H1 (cell line): ENCODE measurements at regions not wholly inside any gene's neighbourhood (a gene's known extent, or its start where the extent isn't known, plus 50 kb on each side); places are given as distances from the start of the nearest gene placed in this dataset.

Source experiments
- CTCF ChIA-PET: fragments of 300-600 bp; sonication (Branson Sonifier 250); formaldehyde crosslinking; loops from one replicate; lab custom pipeline; 2021; ENCODE audit not compliant: partially characterized antibody; lab: Charles Lee
- POLR2A ChIA-PET: fragments of 300-600 bp; sonication (Branson Sonifier 250); formaldehyde crosslinking; loops from one replicate; lab custom pipeline; 2021; ENCODE audit warnings: inconsistent platforms; ENCODE audit not compliant: partially characterized antibody; lab: Charles Lee
- DNase-seq, 2 experiments: peaks; one replicate each; pipeline versions ENCODE4 v3.0.0 to v3.0.0-alpha.2; 2010 to 2022; ENCODE audit warnings: low spot score in 2 of 2, low read depth in 1 of 2, mixed read lengths in 1 of 2
- FAIRE-seq: peaks from 2 replicates; lab custom pipeline; 2011; peaks lifted over from hg19 to GRCh38; lab: Jason Lieb, UNC
- H2AFZ ChIP-seq: 2 replicates; pipeline ENCODE4 v1.8.1; 2012; ENCODE audit warnings: low read length, inconsistent platforms
- H2AK5ac ChIP-seq: 2 replicates; pipeline ENCODE4 v1.6.1; 2013; ENCODE audit warnings: low read depth, low read length
- H2BK120ac ChIP-seq: replicated peaks from 2 replicates; pipeline ENCODE3; 2013; ENCODE audit warnings: low read depth, low read length, inconsistent platforms
- H2BK12ac ChIP-seq: 2 replicates; pipeline ENCODE4 v1.6.1; 2013; ENCODE audit warnings: low read depth, low read length
- H2BK15ac ChIP-seq: 2 replicates; pipeline ENCODE4 v1.6.1; 2013; ENCODE audit warnings: low read length
- H2BK20ac ChIP-seq: 2 replicates; pipeline ENCODE4 v1.6.1; 2013; ENCODE audit warnings: low read length
- H2BK5ac ChIP-seq: 2 replicates; pipeline ENCODE4 v1.6.1; 2013; ENCODE audit warnings: low read depth, low read length
- H3K14ac ChIP-seq: 2 replicates; pipeline ENCODE4 v1.6.1; 2013; ENCODE audit warnings: inconsistent platforms; ENCODE audit not compliant: insufficient read length
- H3K18ac ChIP-seq: 2 replicates; pipeline ENCODE4 v1.6.1; 2013; ENCODE audit warnings: low read length; ENCODE audit errors: extremely low read depth
- H3K23ac ChIP-seq: 2 replicates; pipeline ENCODE4 v1.6.1; 2013; ENCODE audit warnings: inconsistent platforms; ENCODE audit not compliant: insufficient read length
- H3K23me2 ChIP-seq: 2 replicates; pipeline ENCODE4 v1.6.1; 2013; ENCODE audit warnings: low read depth, low read length
- H3K27ac ChIP-seq: 2 replicates; pipeline ENCODE4 v1.6.1; 2011; ENCODE audit warnings: low read depth, low read length, inconsistent platforms
- H3K27me3 ChIP-seq, 4 experiments: replicated peaks in 1 of 4; 1 replicate in 1 of 4; 2 replicates in 3 of 4; pipeline versions ENCODE4 v1.6.1 to v1.8.1; 2011 to 2013; ENCODE audit warnings: low read length in 3 of 4, mild to moderate bottlenecking in 3 of 4, inconsistent platforms in 2 of 4, mixed read lengths in 2 of 4, moderate library complexity in 1 of 4; ENCODE audit not compliant: control insufficient read depth in 3 of 4, insufficient read depth in 3 of 4; ENCODE audit errors: extremely low read depth in 1 of 4
- H3K36me3 ChIP-seq, 4 experiments: 2 replicates each; pipeline versions ENCODE4 v1.6.1 to v1.8.1; 2011 to 2013; ENCODE audit warnings: mild to moderate bottlenecking in 4 of 4, low read length in 3 of 4, moderate library complexity in 2 of 4, control low read depth in 1 of 4, inconsistent platforms in 1 of 4; ENCODE audit not compliant: insufficient read depth in 4 of 4, control insufficient read depth in 2 of 4
- H3K4ac ChIP-seq: replicated peaks from 2 replicates; pipeline ENCODE3; 2013; ENCODE audit warnings: low read length, low read depth, mixed read lengths, inconsistent platforms; ENCODE audit not compliant: insufficient read length
- H3K4me1 ChIP-seq, 4 experiments: replicated peaks in 1 of 4; 1 replicate in 1 of 4; 2 replicates in 3 of 4; pipeline versions ENCODE4 v1.6.1 to v1.8.1; 2011 to 2013; ENCODE audit warnings: low read length in 3 of 4, inconsistent platforms in 2 of 4, mixed read lengths in 1 of 4; ENCODE audit not compliant: insufficient read depth in 4 of 4, control insufficient read depth in 3 of 4
- H3K4me2 ChIP-seq, 2 experiments: 2 replicates each; pipeline versions ENCODE4 v1.6.1 to v1.8.1; 2011 to 2013; ENCODE audit warnings: low read depth in 2 of 2, low read length in 2 of 2, control low read depth in 1 of 2, inconsistent platforms in 1 of 2, mild to moderate bottlenecking in 1 of 2; ENCODE audit not compliant: insufficient read depth in 1 of 2
- H3K4me3 ChIP-seq, 4 experiments: fragments of 200-600, 300-600 bp in 1 of 4; sonication (generic), shearing (Covaris generic), sonication (Bioruptor Twin) in 1 of 4; 2 replicates each; pipeline versions ENCODE4 v1.5.1 to v1.8.1; 2011 to 2016; ENCODE audit warnings: low read length in 4 of 4, low read depth in 3 of 4, control low read depth in 2 of 4, inconsistent platforms in 2 of 4, mild to moderate bottlenecking in 2 of 4, mixed read lengths in 1 of 4, moderate library complexity in 1 of 4; ENCODE audit not compliant: insufficient read depth in 2 of 4; ENCODE audit errors: extremely low read depth in 1 of 4
- H3K56ac ChIP-seq: replicated peaks from 2 replicates; pipeline ENCODE3; 2013; ENCODE audit warnings: low read depth, mild to moderate bottlenecking, mixed read lengths, low read length, inconsistent platforms; ENCODE audit not compliant: insufficient read length
- H3K79me1 ChIP-seq: 2 replicates; pipeline ENCODE4 v1.6.1; 2013; ENCODE audit warnings: low read depth, low read length, control low read depth
- H3K79me2 ChIP-seq, 2 experiments: 2 replicates each; pipeline versions ENCODE4 v1.6.1 to v1.8.1; 2012 to 2013; ENCODE audit warnings: low read length in 2 of 2, mild to moderate bottlenecking in 2 of 2, inconsistent platforms in 1 of 2; ENCODE audit not compliant: insufficient read depth in 2 of 2, control insufficient read depth in 1 of 2
- H3K9ac ChIP-seq, 4 experiments: replicated peaks in 1 of 4; 1 replicate in 1 of 4; 2 replicates in 3 of 4; pipeline versions ENCODE4 v1.6.1 to v1.8.1; 2011 to 2013; ENCODE audit warnings: low read depth in 3 of 4, low read length in 3 of 4, control low read depth in 2 of 4, mild to moderate bottlenecking in 2 of 4, moderate library complexity in 2 of 4, inconsistent platforms in 1 of 4; ENCODE audit errors: extremely low read depth in 1 of 4
- H3K9me3 ChIP-seq, 2 experiments: 2 replicates each; pipeline versions ENCODE4 v1.6.1 to v1.8.1; 2012 to 2013; ENCODE audit warnings: mild to moderate bottlenecking in 2 of 2, moderate library complexity in 2 of 2, control low read depth in 1 of 2, inconsistent platforms in 1 of 2, low read depth in 1 of 2, low read length in 1 of 2, mixed read lengths in 1 of 2; ENCODE audit not compliant: insufficient read depth in 2 of 2
- H4K20me1 ChIP-seq, 2 experiments: replicated peaks in 1 of 2; 2 replicates each; pipeline versions ENCODE3 to v1.8.1; 2011 to 2013; ENCODE audit warnings: inconsistent platforms in 2 of 2, low read length in 2 of 2, mild to moderate bottlenecking in 1 of 2; ENCODE audit not compliant: insufficient read depth in 2 of 2, control insufficient read depth in 1 of 2
- H4K5ac ChIP-seq: 2 replicates; pipeline ENCODE4 v1.6.1; 2013; ENCODE audit warnings: low read length, low read depth, mixed read lengths, inconsistent platforms; ENCODE audit not compliant: insufficient read length
- H4K8ac ChIP-seq: 2 replicates; pipeline ENCODE4 v1.8.0; 2013; ENCODE audit warnings: mild to moderate bottlenecking, moderate library complexity, low read length, inconsistent platforms; ENCODE audit not compliant: insufficient read depth; ENCODE audit errors: extremely low read depth
- H4K91ac ChIP-seq: replicated peaks from 2 replicates; pipeline ENCODE3; 2013; ENCODE audit warnings: low read length, mixed read lengths, inconsistent platforms; ENCODE audit not compliant: insufficient read length
- BACH1 ChIP-seq: IDR thresholded peaks from 2 replicates; pipeline ENCODE4 v1.6.1; 2012; ENCODE audit warnings: low read length, improper control_type of control experiment
- BCL11A ChIP-seq, 2 experiments: IDR thresholded peaks; one replicate each; pipeline ENCODE4 v1.6.1; 2011; ENCODE audit warnings: low read depth in 2 of 2, low read length in 2 of 2, mild to moderate bottlenecking in 2 of 2
- BRCA1 ChIP-seq: IDR thresholded peaks from 2 replicates; pipeline ENCODE4 v1.6.1; 2012; ENCODE audit warnings: low read depth, low read length, improper control_type of control experiment
- CHD2 ChIP-seq: IDR thresholded peaks from 2 replicates; pipeline ENCODE4 v1.6.1; 2012; ENCODE audit warnings: low read length, improper control_type of control experiment
- EGR1 ChIP-seq: IDR thresholded peaks from 2 replicates; pipeline ENCODE4 v1.6.1; 2011; ENCODE audit warnings: low read depth, low read length, borderline replicate concordance
- EP300 ChIP-seq, 2 experiments: IDR thresholded peaks; 1 replicate in 1 of 2; 2 replicates in 1 of 2; pipeline ENCODE4 v1.6.1; 2011 to 2012; ENCODE audit warnings: low read depth in 2 of 2, low read length in 2 of 2, mild to moderate bottlenecking in 2 of 2, borderline replicate concordance in 1 of 2, inconsistent platforms in 1 of 2, moderate library complexity in 1 of 2
- GABPA ChIP-seq: IDR thresholded peaks from 2 replicates; pipeline ENCODE4 v1.6.1; 2011; ENCODE audit warnings: mild to moderate bottlenecking, low read length, moderate library complexity, borderline replicate concordance; ENCODE audit not compliant: insufficient read depth
- MAFK ChIP-seq: IDR thresholded peaks from 2 replicates; pipeline ENCODE4 v1.6.1; 2012; ENCODE audit warnings: low read depth, mild to moderate bottlenecking, improper control_type of control experiment, low read length
- PHF8 ChIP-seq: fragments of 200-600 bp; sonication (generic); conservative IDR thresholded peaks from 2 replicates; pipeline ENCODE4 v1.7.1; 2012; ENCODE audit warnings: low read depth, mild to moderate bottlenecking, inconsistent platforms, low read length, moderate library complexity
- RAD21 ChIP-seq, 2 experiments: IDR thresholded peaks in 1 of 2; conservative IDR thresholded peaks in 1 of 2; 2 replicates each; pipeline ENCODE4 v1.6.1; 2011; ENCODE audit warnings: low read depth in 2 of 2, low read length in 2 of 2, improper control_type of control experiment in 1 of 2, inconsistent platforms in 1 of 2, mild to moderate bottlenecking in 1 of 2, moderate library complexity in 1 of 2
- RBBP5 ChIP-seq: IDR thresholded peaks from 2 replicates; pipeline ENCODE4 v1.7.1; 2012; ENCODE audit warnings: low read depth, mild to moderate bottlenecking, inconsistent platforms, low read length, moderate library complexity, borderline replicate concordance
- SP2 ChIP-seq: IDR thresholded peaks from 2 replicates; pipeline ENCODE4 v1.6.1; 2012; ENCODE audit warnings: mild to moderate bottlenecking, low read length, inconsistent platforms
- WGBS, 2 experiments: shearing (Covaris generic) in 1 of 2; methylation state at CpG; one replicate each; pipeline versions ENCODE4 v1.1.6 to v1.1.7; 2013 to 2015; ENCODE audit warnings: low lambda C conversion rate in 2 of 2, mixed read lengths in 2 of 2, inconsistent platforms in 1 of 2, low coverage in 1 of 2, missing lambda C conversion rate in 1 of 2; ENCODE audit not compliant: insufficient replicate concordance in 2 of 2, insufficient coverage in 1 of 2, insufficient read length in 1 of 2; ENCODE audit errors: extremely low coverage in 1 of 2, missing lambda C conversion rate in 1 of 2; 5-methylcytosine and 5-hydroxymethylcytosine counted together
- TF ChIP-seq, protein P1 (sequence below): IDR thresholded peaks from 2 replicates; pipeline ENCODE4 v1.6.1; 2012; ENCODE audit warnings: inconsistent platforms

GRCh38 chr1:72693899-72694298 lies 411.6 kb upstream of the NEGR1 start:
- no peak overlapping the region for H3K56ac ChIP-seq
- H2BK20ac ChIP-seq = no peak overlapping the region
- H4K20me1 ChIP-seq = no peaks in the 10 kb centered on the region
- H3K9ac ChIP-seq = no peak overlapping the region
- H4K5ac ChIP-seq = no peak overlapping the region
- H2AFZ ChIP-seq = no peak overlapping the region
- no peak overlapping the region for H2BK15ac ChIP-seq
- no peak overlapping the region for H2BK12ac ChIP-seq
- DNase-seq (no peak), FAIRE-seq (no peak)
- peaks cover 3 to 11% of the 10 kb centered on the region in 2 experiments; a peak in 3 of 4 replicates for H3K9me3 ChIP-seq
- no peak overlapping the region for H4K91ac ChIP-seq
- ChIA-PET CTCF (interaction anchor here (0.8 kb wide), 1 partner anchor 9 kb away, joined by 5 read pairs; no protein-coding TSS in a partner anchor), POLR2A (no interaction called here)
- H3K79me2 ChIP-seq = no peaks in the 10 kb centered on the region
- H3K18ac ChIP-seq = no peak overlapping the region
- H3K23ac ChIP-seq = no peak overlapping the region
- H3K36me3 ChIP-seq = no peaks in the 10 kb centered on the region; a peak in 2 of 8 replicates
- H3K4me2 ChIP-seq = no peak overlapping the region
- no peaks in the 10 kb centered on the region for H3K79me1 ChIP-seq
- WGBS, 2 experiments = 86% methylated on average over 1 of the region's 1 CpG; no CpG with 5 or more reads in 1 of the 2 experiments
- H2AK5ac ChIP-seq = no peak overlapping the region
- H3K4me3 ChIP-seq = no peak overlapping the region
- H2BK120ac ChIP-seq = no peak overlapping the region
- no peak overlapping the region for H2BK5ac ChIP-seq
- H3K23me2 ChIP-seq = no peaks in the 10 kb centered on the region
- H4K8ac ChIP-seq = no peak overlapping the region
- no peak overlapping the region for H3K4ac ChIP-seq
- no peaks in the 10 kb centered on the region for H3K27me3 ChIP-seq
- H3K14ac ChIP-seq = no peak overlapping the region
- no peak overlapping the region for H3K27ac ChIP-seq
- H3K4me1 ChIP-seq = no peaks in the 10 kb centered on the region
- no peak for TF ChIP-seq MAFK
- TF ChIP-seq, protein P1, sequence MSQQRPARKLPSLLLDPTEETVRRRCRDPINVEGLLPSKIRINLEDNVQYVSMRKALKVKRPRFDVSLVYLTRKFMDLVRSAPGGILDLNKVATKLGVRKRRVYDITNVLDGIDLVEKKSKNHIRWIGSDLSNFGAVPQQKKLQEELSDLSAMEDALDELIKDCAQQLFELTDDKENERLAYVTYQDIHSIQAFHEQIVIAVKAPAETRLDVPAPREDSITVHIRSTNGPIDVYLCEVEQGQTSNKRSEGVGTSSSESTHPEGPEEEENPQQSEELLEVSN = no peak
- TF ChIP-seq EP300 (IDR thresholded peaks at IDR 0.05; ENCODE audit: borderline replicate concordance in 1 of 2, low read depth in 2 of 2, low read length in 2 of 2) = no peak
- TF ChIP-seq EGR1 = no peak
- TF ChIP-seq GABPA = no peak
- TF ChIP-seq BACH1 = no peak
- TF ChIP-seq BCL11A (IDR thresholded peaks at IDR 0.05; ENCODE audit: low read depth in 2 of 2, low read length in 2 of 2) = no peak
- TF ChIP-seq BRCA1 = no peak
- no peak for TF ChIP-seq RBBP5
- TF ChIP-seq RAD21 (IDR thresholded peaks at IDR 0.05 in 1 of 2, conservative IDR thresholded peaks at IDR 0.05 in 1 of 2; ENCODE audit: low read depth in 2 of 2, low read length in 2 of 2) = no peak
- no peak for TF ChIP-seq PHF8
- no peak for TF ChIP-seq SP2
- TF ChIP-seq CHD2 = no peak
